B cell (primary cell): ENCODE measurements at regions not wholly inside any gene's neighbourhood (a gene's known extent, or its start where the extent isn't known, plus 50 kb on each side); places are given as distances from the start of the nearest gene placed in this dataset.
"Not testable (repeated sequence)": the region's sequence is repeated elsewhere in the genome, so short reads cannot be mapped to it uniquely, and the experiment has no call there.

Source experiments
- ATAC-seq: fragments of 200-7000 bp; cut with Tn5 transposase; one replicate; pipeline ENCODE4 v1.10.0; 2021; ENCODE audit warnings: low read depth, mild to moderate bottlenecking, moderate number of reproducible peaks, moderate library complexity
- CTCF ChIA-PET: fragments of 350-600 bp; sonication (Branson Sonifier 250); formaldehyde crosslinking; loops from one replicate; lab custom pipeline; 2021; ENCODE audit warnings: antibody characterized with exemption, inconsistent platforms; lab: Charles Lee
- POLR2A ChIA-PET: fragments of 350-600 bp; sonication (Branson Sonifier 250); formaldehyde crosslinking; loops from one replicate; lab custom pipeline; 2021; ENCODE audit warnings: antibody characterized with exemption; lab: Charles Lee
- DNase-seq: peaks from one replicate; pipeline ENCODE4 v3.0.0; 2013
- H2AFZ ChIP-seq: 2 replicates; pipeline ENCODE4 v1.6.1; 2012; ENCODE audit warnings: mild to moderate bottlenecking, low read depth, low read length; ENCODE audit not compliant: insufficient read depth, poor library complexity, severe bottlenecking
- H3K27ac ChIP-seq, 2 donors: 1 replicate in 1 of 2; 2 replicates in 1 of 2; pipeline ENCODE4 v1.5.1; 2012 to 2013; ENCODE audit warnings: low read length in 2 of 2, mild to moderate bottlenecking in 2 of 2, moderate library complexity in 1 of 2
- H3K27me3 ChIP-seq, 4 experiments: fragments of 200-600 bp in 1 of 4; sonication (generic) in 1 of 4; replicated peaks in 1 of 4; 1 replicate in 2 of 4; 2 replicates in 2 of 4; pipeline versions ENCODE4 v1.6.1 to v1.7.0; 2013 to 2016; ENCODE audit warnings: low read length in 3 of 4, mild to moderate bottlenecking in 2 of 4, mixed read lengths in 1 of 4, moderate library complexity in 1 of 4; ENCODE audit not compliant: insufficient read depth in 4 of 4, control insufficient read depth in 3 of 4; ENCODE audit errors: control extremely low read depth in 1 of 4
- H3K36me3 ChIP-seq, 2 experiments: replicated peaks in 1 of 2; 1 replicate in 1 of 2; 2 replicates in 1 of 2; pipeline versions ENCODE4 v1.6.1 to v1.7.1; 2013; ENCODE audit warnings: low read length in 1 of 2; ENCODE audit not compliant: insufficient read depth in 2 of 2, control insufficient read depth in 1 of 2; ENCODE audit errors: control extremely low read depth in 1 of 2, extremely low read depth in 1 of 2
- H3K4me1 ChIP-seq, 2 donors: fragments of 200-600 bp in 1 of 2; sonication (generic) in 1 of 2; 1 replicate in 1 of 2; 2 replicates in 1 of 2; pipeline versions ENCODE4 v1.5.1 to v1.6.1; 2013 to 2017; ENCODE audit warnings: low read length in 2 of 2; ENCODE audit not compliant: control insufficient read depth in 2 of 2, insufficient read depth in 2 of 2
- H3K4me2 ChIP-seq: replicated peaks from 2 replicates; pipeline ENCODE3; 2012; ENCODE audit warnings: mild to moderate bottlenecking, low read depth, low read length; ENCODE audit not compliant: poor library complexity, severe bottlenecking
- H3K4me3 ChIP-seq, 5 experiments: fragments of 200-600 bp in 1 of 5; sonication (generic) in 1 of 5; 1 replicate in 3 of 5; 2 replicates in 2 of 5; pipeline versions ENCODE4 v1.5.1 to v1.7.0; 2011 to 2016; ENCODE audit warnings: low read length in 4 of 5, mild to moderate bottlenecking in 4 of 5, low read depth in 2 of 5, control low read depth in 1 of 5, moderate library complexity in 1 of 5; ENCODE audit not compliant: insufficient read depth in 1 of 5; ENCODE audit errors: control extremely low read depth in 1 of 5, extremely low read depth in 1 of 5
- H3K79me2 ChIP-seq: fragments of 200-600 bp; sonication (generic); one replicate; pipeline ENCODE4 v1.6.0; 2016; ENCODE audit warnings: low read length; ENCODE audit not compliant: control insufficient read depth, insufficient read depth
- H3K9ac ChIP-seq: fragments of 200-600 bp; sonication (generic); 2 replicates; pipeline ENCODE4 v1.6.1; 2017; ENCODE audit warnings: mild to moderate bottlenecking, low read length, moderate library complexity
- H3K9me3 ChIP-seq, 3 donors: one replicate each; pipeline versions ENCODE4 v1.6.1 to v1.7.1; 2013; ENCODE audit warnings: low read length in 2 of 3; ENCODE audit not compliant: control insufficient read depth in 2 of 3, insufficient read depth in 1 of 3; ENCODE audit errors: control extremely low read depth in 1 of 3
- H4K20me1 ChIP-seq: 2 replicates; pipeline ENCODE4 v1.6.0; 2012; ENCODE audit warnings: mild to moderate bottlenecking, low read length; ENCODE audit not compliant: insufficient read depth, control insufficient read depth, poor library complexity, severe bottlenecking
- H3K27ac Mint-ChIP-seq: one replicate; pipeline ENCODE4 v1.8.0; 2021; ENCODE audit warnings: mixed read lengths
- H3K27me3 Mint-ChIP-seq: one replicate; pipeline ENCODE4 v1.8.0; 2021; ENCODE audit warnings: mixed read lengths
- H3K4me1 Mint-ChIP-seq: one replicate; pipeline ENCODE4 v1.8.0; 2021; ENCODE audit warnings: mixed read lengths
- H3K4me3 Mint-ChIP-seq: one replicate; pipeline ENCODE4 v1.8.0; 2021; ENCODE audit warnings: mixed read lengths
- H3K9me3 Mint-ChIP-seq: one replicate; pipeline ENCODE4 v1.8.0; 2022; ENCODE audit warnings: mixed read lengths; ENCODE audit not compliant: insufficient read depth
- CTCF ChIP-seq: fragments of 200-600 bp; IDR thresholded peaks from one replicate; pipeline ENCODE4 v1.8.0; 2022; ENCODE audit warnings: antibody characterized with exemption, mild to moderate bottlenecking
- EZH2 ChIP-seq: IDR thresholded peaks from 2 replicates; pipeline ENCODE4 v1.6.1; 2012; ENCODE audit warnings: borderline replicate concordance, low read depth, mild to moderate bottlenecking, moderate library complexity, low read length; ENCODE audit not compliant: insufficient read depth, poor library complexity, severe bottlenecking
- WGBS: methylation state at CpG from one replicate; pipeline ENCODE4 v1.1.5; 2013; ENCODE audit warnings: missing lambda C conversion rate; ENCODE audit not compliant: insufficient coverage; 5-methylcytosine and 5-hydroxymethylcytosine counted together
- intact Hi-C: fragments of 100-400 bp; cut with micrococcal nuclease; formaldehyde crosslinking; loops from one replicate; pipeline ENCODE4 v1.10.0; 2022

- POLR2A ChIA-PET: interaction anchor here (0.6 kb wide), 3 partner anchors 167 to 231 kb away, joined by 3 to 9 read pairs (median 8); no protein-coding TSS in a partner anchor
- no peaks in the 10 kb centered on the region for H3K79me2 ChIP-seq
- H4K20me1 ChIP-seq: no peaks in the 10 kb centered on the region
- Mint-ChIP-seq H3K4me1 (peaks cover 20% of the 10 kb centered on the region), H3K4me3 (peak overlapping the region; percentile 78), H3K27me3 (peaks cover 5% of the 10 kb centered on the region), H3K27ac (peak overlapping the region; percentile 54), H3K9me3 (no peaks in the 10 kb centered on the region)
- H3K36me3 ChIP-seq: no peaks in the 10 kb centered on the region
- peak overlapping the region in 3 of 5 experiments; percentile 1 to 40 (median 32) for H3K4me3 ChIP-seq
- 71% methylated on average over 1 of the region's 4 CpGs for WGBS
- ATAC-seq (peak; percentile 24), DNase-seq (no peak)
- no peak for TF ChIP-seq EZH2
- H3K9me3 ChIP-seq: peaks cover 0 to 3% (median 0%) of the 10 kb centered on the region in 3 donors
- CTCF ChIA-PET: interaction anchor here (0.7 to 1.7 kb wide), 4 partner anchors 33 to 539 kb away, joined by 3 to 5 read pairs (median 3); no protein-coding TSS in a partner anchor
- peaks cover 16 to 18% of the 10 kb centered on the region in 2 donors for H3K4me1 ChIP-seq
- peak overlapping the region; percentile 55 for H2AFZ ChIP-seq
- H3K9ac ChIP-seq: peak overlapping the region; percentile 38
- H3K4me2 ChIP-seq: peak overlapping the region; percentile 65
- peak overlapping the region in 1 of 2 donors; percentile 3 for H3K27ac ChIP-seq
- intact Hi-C loops: no loop called here
- H3K27me3 ChIP-seq: no peaks in the 10 kb centered on the region
Measured at GRCh38 chr7:28330384-28331070, 81.8 kb upstream of the CREB5 start.

- Mint-ChIP-seq H3K9me3 (no peaks in the 10 kb centered on the region), H3K27ac (no peak overlapping the region), H3K4me3 (no peak overlapping the region), H3K27me3 (peaks cover 4% of the 10 kb centered on the region), H3K4me1 (peaks cover 20% of the 10 kb centered on the region)
- intact Hi-C loops: no loop called here
- no peaks in the 10 kb centered on the region for H3K27me3 ChIP-seq
- CTCF ChIA-PET: interaction anchor here (1.1 kb wide), 1 partner anchor 56 kb away, joined by 3 read pairs; no protein-coding TSS in a partner anchor
- POLR2A ChIA-PET: no interaction called here
- H3K9me3 ChIP-seq: peaks cover 0 to 3% (median 0%) of the 10 kb centered on the region in 3 donors
- WGBS: 88% methylated on average over 3 of the region's 4 CpGs
- no peak overlapping the region for H2AFZ ChIP-seq
- H3K4me2 ChIP-seq: no peak overlapping the region
- ATAC-seq: no peak
- H3K4me3 ChIP-seq: no peak overlapping the region
- no peaks in the 10 kb centered on the region for H4K20me1 ChIP-seq
- TF ChIP-seq EZH2 (no peak), CTCF (no peak)
- H3K27ac ChIP-seq: no peak overlapping the region
- no peaks in the 10 kb centered on the region for H3K36me3 ChIP-seq
- peaks cover 16 to 18% of the 10 kb centered on the region in 2 donors for H3K4me1 ChIP-seq
- no peaks in the 10 kb centered on the region for H3K79me2 ChIP-seq
- H3K9ac ChIP-seq: no peak overlapping the region
- DNase-seq: no peak
Measured at GRCh38 chr7:28332046-28332445, 80.3 kb upstream of the CREB5 start.

- peaks cover 16 to 18% of the 10 kb centered on the region in 2 donors for H3K4me1 ChIP-seq
- H3K4me1 Mint-ChIP-seq: peaks cover 20% of the 10 kb centered on the region
- DNase-seq, H3K9ac ChIP-seq, H3K79me2 ChIP-seq, intact Hi-C loops, ATAC-seq, H3K4me3 ChIP-seq, H3K27ac ChIP-seq, H3K27me3 Mint-ChIP-seq, H3K27me3 ChIP-seq, POLR2A ChIA-PET, H3K4me2 ChIP-seq, H3K9me3 Mint-ChIP-seq, CTCF ChIA-PET, H3K36me3 ChIP-seq, H3K27ac Mint-ChIP-seq, H3K9me3 ChIP-seq, H2AFZ ChIP-seq, H4K20me1 ChIP-seq, H3K4me3 Mint-ChIP-seq: not testable (repeated sequence)
Measured at GRCh38 chr7:28333548-28333947, 78.8 kb upstream of the CREB5 start.
